Parathyroid adenoma (tissue), 2 donors: ENCODE measurements at regions not wholly inside any gene's neighbourhood (a gene's known extent, or its start where the extent isn't known, plus 50 kb on each side); places are given as distances from the start of the nearest gene placed in this dataset.

Experiments used
- H2AFZ ChIP-seq: fragments of 300-600 bp; sonication (generic); one replicate; pipeline ENCODE4 v1.7.0; 2017; ENCODE audit warnings: antibody characterized with exemption, mild to moderate bottlenecking
- H3K27ac ChIP-seq: fragments of 300-600 bp; sonication (generic); one replicate; pipeline ENCODE4 v1.7.0; 2017
- H3K27me3 ChIP-seq: fragments of 300-600 bp; sonication (generic); one replicate; pipeline ENCODE4 v1.7.0; 2017; ENCODE audit warnings: low read length; ENCODE audit not compliant: control insufficient read depth, insufficient read depth
- H3K36me3 ChIP-seq: fragments of 300-600 bp; sonication (generic); one replicate; pipeline ENCODE4 v1.7.0; 2017; ENCODE audit warnings: low read length; ENCODE audit not compliant: control insufficient read depth, insufficient read depth
- H3K4me1 ChIP-seq: fragments of 300-600 bp; sonication (generic); one replicate; pipeline ENCODE4 v1.7.0; 2017; ENCODE audit warnings: control low read depth
- H3K4me2 ChIP-seq: fragments of 300-600 bp; sonication (generic); one replicate; pipeline ENCODE4 v1.7.0; 2017; ENCODE audit warnings: low read length
- H3K4me3 ChIP-seq: fragments of 300-600 bp; sonication (generic); one replicate; pipeline ENCODE4 v1.7.0; 2017; ENCODE audit warnings: low read depth, low read length
- H3K79me2 ChIP-seq: fragments of 300-600 bp; sonication (generic); one replicate; pipeline ENCODE4 v1.7.0; 2017; ENCODE audit warnings: control low read depth
- H3K9ac ChIP-seq: fragments of 300-600 bp; sonication (generic); one replicate; pipeline ENCODE4 v1.7.0; 2017; ENCODE audit warnings: mild to moderate bottlenecking
- H3K9me3 ChIP-seq: fragments of 300-600 bp; sonication (generic); one replicate; pipeline ENCODE4 v1.7.0; 2017; ENCODE audit warnings: low read length; ENCODE audit not compliant: control insufficient read depth
- TF ChIP-seq, protein P1 (sequence below): fragments of 300-600 bp; sonication (generic); IDR thresholded peaks from one replicate; pipeline ENCODE4 v1.7.0; 2017; ENCODE audit warnings: antibody characterized with exemption, mild to moderate bottlenecking
- donor health status: primary hyperparathyroidism.

- Histone ChIP-seq H3K4me3 (no peak overlapping the region), H3K79me2 (no peaks in the 10 kb centered on the region), H3K9ac (no peak overlapping the region), H3K27me3 (no peaks in the 10 kb centered on the region), H3K36me3 (no peaks in the 10 kb centered on the region), H3K9me3 (no peaks in the 10 kb centered on the region), H2AFZ (no peak overlapping the region), H3K27ac (no peak overlapping the region), H3K4me2 (no peak overlapping the region), H3K4me1 (no peaks in the 10 kb centered on the region)
- TF ChIP-seq, protein P1, sequence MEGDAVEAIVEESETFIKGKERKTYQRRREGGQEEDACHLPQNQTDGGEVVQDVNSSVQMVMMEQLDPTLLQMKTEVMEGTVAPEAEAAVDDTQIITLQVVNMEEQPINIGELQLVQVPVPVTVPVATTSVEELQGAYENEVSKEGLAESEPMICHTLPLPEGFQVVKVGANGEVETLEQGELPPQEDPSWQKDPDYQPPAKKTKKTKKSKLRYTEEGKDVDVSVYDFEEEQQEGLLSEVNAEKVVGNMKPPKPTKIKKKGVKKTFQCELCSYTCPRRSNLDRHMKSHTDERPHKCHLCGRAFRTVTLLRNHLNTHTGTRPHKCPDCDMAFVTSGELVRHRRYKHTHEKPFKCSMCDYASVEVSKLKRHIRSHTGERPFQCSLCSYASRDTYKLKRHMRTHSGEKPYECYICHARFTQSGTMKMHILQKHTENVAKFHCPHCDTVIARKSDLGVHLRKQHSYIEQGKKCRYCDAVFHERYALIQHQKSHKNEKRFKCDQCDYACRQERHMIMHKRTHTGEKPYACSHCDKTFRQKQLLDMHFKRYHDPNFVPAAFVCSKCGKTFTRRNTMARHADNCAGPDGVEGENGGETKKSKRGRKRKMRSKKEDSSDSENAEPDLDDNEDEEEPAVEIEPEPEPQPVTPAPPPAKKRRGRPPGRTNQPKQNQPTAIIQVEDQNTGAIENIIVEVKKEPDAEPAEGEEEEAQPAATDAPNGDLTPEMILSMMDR, result no peak
Measured at GRCh38 chr16:62392698-62393097, 356.5 kb upstream of the CDH8 start.

DNA sequence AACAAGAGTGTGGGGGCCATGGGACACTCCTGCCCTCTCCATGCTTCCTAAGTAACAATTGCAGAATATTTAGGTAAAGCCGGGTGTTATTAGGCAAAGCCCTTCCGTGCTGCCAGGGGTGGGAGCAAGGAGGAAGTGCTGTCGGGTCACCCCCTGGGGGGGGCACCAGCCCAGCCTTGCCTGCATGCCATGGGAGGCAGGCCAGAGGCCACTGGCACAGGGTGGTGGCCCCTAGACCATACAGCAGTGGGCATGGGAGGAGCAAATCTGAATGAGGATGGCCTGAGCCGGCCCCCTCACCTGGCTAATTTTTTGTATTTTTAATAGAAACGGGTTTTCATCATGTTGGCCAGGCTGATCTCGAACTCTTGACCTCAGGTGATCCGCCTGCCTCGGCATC is 355.7 kb upstream of the CDH8 start:
- Histone ChIP-seq H3K27ac (no peak overlapping the region), H3K4me2 (no peak overlapping the region), H3K9ac (no peak overlapping the region), H3K27me3 (no peaks in the 10 kb centered on the region), H3K36me3 (no peaks in the 10 kb centered on the region), H3K9me3 (no peaks in the 10 kb centered on the region), H3K4me3 (no peak overlapping the region), H3K79me2 (no peaks in the 10 kb centered on the region), H2AFZ (no peak overlapping the region), H3K4me1 (no peaks in the 10 kb centered on the region)
- TF ChIP-seq, protein P1, result no peak

- no peaks in the 10 kb centered on the region for H3K27me3 ChIP-seq
- H3K4me3 ChIP-seq, result no peak overlapping the region
- H2AFZ ChIP-seq, result no peak overlapping the region
- H3K9ac ChIP-seq, result no peak overlapping the region
- H3K36me3 ChIP-seq, result no peaks in the 10 kb centered on the region
- TF ChIP-seq, protein P1, result no peak
- no peaks in the 10 kb centered on the region for H3K79me2 ChIP-seq
- H3K4me2 ChIP-seq, result no peak overlapping the region
- H3K27ac ChIP-seq, result no peak overlapping the region
- H3K9me3 ChIP-seq, result no peaks in the 10 kb centered on the region
- H3K4me1 ChIP-seq, result no peaks in the 10 kb centered on the region
Measured at GRCh38 chr16:62391134-62391533, 354.9 kb upstream of the CDH8 start.

- Histone ChIP-seq H2AFZ (no peak overlapping the region), H3K4me3 (no peak overlapping the region), H3K4me1 (no peaks in the 10 kb centered on the region), H3K27me3 (no peaks in the 10 kb centered on the region), H3K9me3 (no peaks in the 10 kb centered on the region), H3K4me2 (no peak overlapping the region), H3K79me2 (no peaks in the 10 kb centered on the region), H3K27ac (no peak overlapping the region), H3K9ac (no peak overlapping the region), H3K36me3 (no peaks in the 10 kb centered on the region)
- TF ChIP-seq, protein P1, result no peak
Measured at GRCh38 chr16:62390214-62390613, 354.0 kb upstream of the CDH8 start.

DNA sequence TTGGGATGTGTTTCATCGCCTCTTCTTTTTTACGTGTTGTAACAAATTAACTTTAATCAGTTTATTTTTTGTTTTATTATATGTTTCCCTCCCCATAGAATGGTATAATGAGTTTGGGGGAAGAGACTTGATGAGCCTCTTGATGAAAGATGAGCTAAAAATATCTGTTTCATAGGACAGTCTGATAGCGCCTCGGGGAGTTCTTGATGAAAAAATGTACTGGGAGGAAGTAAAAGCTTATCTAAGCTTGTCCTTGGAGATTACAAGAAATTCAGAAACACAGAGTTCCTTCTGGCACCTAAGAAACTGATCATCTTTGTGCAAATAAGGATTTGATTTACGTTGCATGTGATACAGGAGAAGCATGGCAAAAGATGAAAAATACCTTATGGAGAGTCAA is 350.2 kb upstream of the CDH8 start:
- H3K4me1 ChIP-seq, result no peaks in the 10 kb centered on the region
- H3K9ac ChIP-seq, result no peak overlapping the region
- no peak overlapping the region for H3K27ac ChIP-seq
- no peaks in the 10 kb centered on the region for H3K9me3 ChIP-seq
- TF ChIP-seq, protein P1, result no peak
- H3K79me2 ChIP-seq, result no peaks in the 10 kb centered on the region
- H2AFZ ChIP-seq, result no peak overlapping the region
- no peaks in the 10 kb centered on the region for H3K36me3 ChIP-seq
- no peak overlapping the region for H3K4me3 ChIP-seq
- H3K27me3 ChIP-seq, result no peaks in the 10 kb centered on the region
- no peak overlapping the region for H3K4me2 ChIP-seq
